ENCODE measurements at regions not wholly inside any gene's neighbourhood (a gene's known extent, or its start where the extent isn't known, plus 50 kb on each side); places are given as distances from the start of the nearest gene placed in this dataset.
A peak's percentile ranks its signal among the peaks of the same experiment; 100 is the strongest.

DNA sequence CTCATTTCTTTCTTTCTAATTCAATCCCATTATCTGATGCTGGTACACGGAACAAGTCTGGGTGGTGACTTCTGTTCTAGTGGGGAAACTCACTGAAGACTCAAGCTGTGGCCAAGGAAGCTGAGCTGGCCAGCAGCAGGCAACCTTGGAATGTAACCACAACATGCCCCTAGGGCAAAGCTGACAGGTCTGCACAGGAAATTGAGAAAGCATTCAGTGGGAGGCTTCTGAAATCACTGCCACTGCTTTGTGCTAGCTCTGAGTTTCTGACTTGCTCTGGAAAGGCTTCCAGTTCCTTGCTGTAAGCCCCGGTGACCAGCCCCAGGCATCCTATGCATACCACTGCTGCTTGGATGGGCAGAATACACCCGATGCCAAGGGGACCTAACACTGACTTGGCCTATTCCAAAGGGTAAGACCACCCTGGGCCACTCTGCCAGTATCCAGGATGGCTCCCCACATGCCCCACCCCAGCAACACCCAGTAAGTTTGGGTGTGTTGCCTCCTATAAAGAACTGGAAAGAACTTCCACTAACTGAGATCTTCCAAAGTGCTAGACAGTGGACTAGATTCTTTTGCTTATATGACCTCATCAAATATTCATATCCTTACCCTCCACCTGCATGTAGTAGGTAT, 84.5 kb upstream of the CDKN3 start:
- no peak for DNase-seq (ENCODE audit: low spot score)

DNA sequence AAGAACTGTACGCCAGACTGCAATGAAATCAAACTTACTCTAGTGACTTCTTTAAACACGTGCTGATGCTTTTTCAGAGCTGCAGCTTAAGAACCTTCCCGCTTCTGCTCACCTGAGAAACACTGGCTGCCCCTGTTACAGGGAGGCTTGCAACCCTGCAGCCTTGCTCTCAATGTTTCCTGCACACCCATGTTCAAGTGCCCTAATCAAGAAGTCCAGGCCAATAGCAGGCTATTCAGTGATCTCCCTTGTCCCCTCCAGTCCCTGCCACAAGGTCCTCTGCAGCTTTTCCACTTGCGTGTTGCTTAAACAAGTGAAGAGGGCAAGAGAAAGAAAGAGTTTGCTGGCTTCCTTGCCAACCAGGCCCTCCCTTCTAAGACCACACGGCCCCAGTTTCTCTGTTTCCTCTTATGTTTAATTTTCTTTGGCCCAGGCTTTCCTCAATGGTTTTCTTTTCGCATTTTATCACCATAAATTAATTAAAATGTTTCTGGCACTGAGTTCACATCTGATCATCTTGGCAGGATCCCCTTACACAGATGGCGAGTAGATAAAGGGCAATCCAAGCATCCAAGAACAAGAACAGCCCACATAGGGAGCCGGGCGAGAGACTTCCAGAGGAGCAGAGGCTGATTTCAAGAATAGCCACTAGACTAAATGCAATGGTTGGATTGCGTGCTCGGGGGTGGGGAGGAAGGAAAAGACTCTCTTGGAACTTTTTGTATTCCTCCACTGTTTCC, 82.3 kb upstream of the CDKN3 start:
- no peak for DNase-seq (ENCODE audit: low spot score)

DNA sequence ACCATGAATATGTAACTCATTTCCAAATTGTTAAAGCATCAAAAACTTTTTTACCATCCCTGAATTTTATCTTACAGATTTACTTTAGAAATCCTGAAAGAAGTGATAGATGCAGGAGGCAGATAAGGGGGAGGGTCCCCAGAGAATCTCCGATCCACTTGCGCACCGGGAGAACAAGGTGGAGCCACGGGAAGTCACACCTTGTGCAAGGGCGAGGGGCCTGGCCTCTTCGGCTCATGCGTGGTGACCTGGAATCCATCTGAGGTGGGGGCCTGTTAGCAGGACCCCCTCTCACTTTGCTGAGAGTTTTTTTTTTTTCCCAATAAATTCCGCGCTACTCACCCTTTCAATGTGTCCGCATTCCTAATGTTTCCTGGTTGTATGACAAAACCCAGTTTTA, 80.2 kb upstream of the CDKN3 start:
- no peak for DNase-seq (ENCODE audit: low spot score)

DNA sequence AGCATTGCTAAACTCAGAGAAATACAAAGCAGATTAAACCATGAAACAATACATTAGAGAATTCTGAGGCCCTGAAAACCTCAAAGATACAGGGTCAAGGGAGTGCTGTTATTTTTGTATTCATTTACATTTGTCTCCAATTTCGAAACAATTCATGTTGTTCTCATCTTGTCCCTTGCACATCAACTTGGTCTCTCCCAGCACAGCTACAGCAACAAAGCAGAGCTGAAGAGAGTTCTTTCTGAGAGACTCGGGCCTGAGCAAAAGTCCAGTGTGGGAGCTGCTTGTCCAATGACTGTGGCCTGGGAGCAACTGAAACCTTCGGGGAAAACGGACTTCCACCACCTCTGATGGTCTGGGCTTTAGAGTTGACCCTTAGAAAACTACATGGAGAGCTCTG, 79.4 kb upstream of the CDKN3 start:
- DNase-seq (ENCODE audit: low spot score) = no peak

DNA sequence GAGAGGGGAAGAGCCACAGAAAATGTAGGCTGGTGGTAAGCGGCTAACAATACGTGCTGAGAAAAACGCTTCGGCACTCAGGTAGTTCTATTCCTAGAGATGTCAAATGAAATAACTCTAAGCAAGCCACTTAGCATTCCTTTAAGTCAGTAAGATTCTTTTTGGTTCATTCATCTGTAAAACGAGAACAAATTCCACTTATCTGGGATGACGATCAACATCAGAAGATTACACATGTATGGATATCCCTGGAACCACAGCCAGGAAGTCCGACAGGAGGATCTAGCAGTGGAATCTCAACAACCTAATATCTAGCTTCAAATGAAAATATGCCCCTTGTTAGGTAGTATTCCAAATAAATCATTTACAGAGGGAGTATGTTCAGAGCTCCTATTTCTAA, 74.6 kb upstream of the CDKN3 start:
- no peak for DNase-seq (ENCODE audit: low spot score)

DNA sequence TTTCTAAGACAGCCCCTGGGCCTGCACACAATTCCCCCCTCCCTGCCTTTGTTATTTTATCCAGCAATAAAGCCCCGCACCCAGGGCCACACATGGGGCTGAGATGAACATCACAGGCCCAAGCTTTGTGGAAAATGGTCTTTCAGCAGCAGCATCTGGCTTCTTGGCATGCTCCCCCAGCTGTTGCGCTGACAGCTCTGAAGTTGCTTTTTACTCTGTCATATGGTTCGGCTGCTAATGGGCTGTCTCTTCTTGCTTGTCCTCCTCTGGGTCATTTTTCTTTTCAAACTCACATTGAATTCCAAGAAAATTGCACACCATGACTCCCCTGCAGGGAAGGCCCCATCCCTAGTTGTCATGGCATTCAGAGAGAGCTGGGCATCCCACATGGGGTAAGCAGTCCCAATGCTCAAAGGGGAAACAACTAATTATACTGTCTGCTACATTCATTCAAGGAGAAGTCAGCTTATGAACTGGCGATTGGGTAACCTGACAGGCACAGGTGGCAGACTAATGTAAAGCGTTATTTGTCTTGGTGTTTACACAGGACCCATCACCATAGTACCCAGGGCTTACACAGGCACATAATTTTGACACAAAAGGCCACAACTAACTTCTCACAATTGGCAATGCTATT, 74.0 kb upstream of the CDKN3 start:
- DNase-seq (ENCODE audit: low spot score) = no peak

DNA sequence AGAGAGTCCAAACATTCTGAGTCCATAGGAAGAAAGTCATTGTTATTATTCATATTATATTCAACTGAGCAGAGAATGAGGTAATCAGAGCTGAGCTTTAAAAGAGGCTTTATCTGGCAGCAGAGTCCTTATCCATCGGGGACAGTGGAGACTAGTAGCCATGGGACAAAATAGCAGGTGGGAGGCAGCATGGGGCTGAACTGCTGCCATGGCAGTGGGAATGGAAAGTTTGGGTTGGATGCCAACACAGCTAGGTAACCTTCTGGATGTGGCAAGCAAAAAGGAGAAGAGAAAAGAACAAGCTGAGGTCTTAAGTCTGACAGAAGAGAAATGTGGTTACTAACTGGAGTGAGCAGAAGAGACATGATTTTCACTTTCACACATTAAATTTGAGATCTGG, 71.0 kb upstream of the CDKN3 start:
- no peak for DNase-seq (ENCODE audit: low spot score)

DNA sequence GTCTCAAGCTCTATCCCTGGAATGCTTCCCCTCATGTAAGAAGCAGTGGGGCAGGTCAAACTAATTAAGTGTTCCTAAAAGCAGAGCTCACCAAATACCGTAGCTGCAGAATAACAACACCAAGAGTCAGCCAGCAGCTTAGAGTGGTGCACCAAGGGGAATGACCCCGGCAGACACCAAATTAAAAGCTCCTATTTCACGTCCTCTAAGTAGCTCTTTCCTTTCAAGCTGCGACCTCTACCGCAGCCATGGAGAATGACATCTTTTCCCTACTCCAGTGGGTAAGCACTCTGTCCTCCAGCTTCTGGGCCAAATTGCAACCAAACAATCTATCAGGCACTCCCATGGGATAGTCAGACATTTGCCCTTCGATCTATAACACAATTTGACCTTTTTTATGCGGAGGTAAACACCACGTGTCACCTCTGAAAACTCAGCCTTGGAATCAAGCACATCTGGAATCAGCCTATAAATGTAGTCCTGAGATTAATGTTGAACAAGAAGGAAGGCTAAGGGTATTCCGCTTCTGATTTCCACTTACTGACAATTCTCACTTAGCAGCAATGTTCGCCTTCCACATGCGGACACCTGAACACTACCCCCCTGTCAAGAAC, 67.6 kb upstream of the CDKN3 start:
- DNase-seq (ENCODE audit: low spot score) = peak; percentile 11

DNA sequence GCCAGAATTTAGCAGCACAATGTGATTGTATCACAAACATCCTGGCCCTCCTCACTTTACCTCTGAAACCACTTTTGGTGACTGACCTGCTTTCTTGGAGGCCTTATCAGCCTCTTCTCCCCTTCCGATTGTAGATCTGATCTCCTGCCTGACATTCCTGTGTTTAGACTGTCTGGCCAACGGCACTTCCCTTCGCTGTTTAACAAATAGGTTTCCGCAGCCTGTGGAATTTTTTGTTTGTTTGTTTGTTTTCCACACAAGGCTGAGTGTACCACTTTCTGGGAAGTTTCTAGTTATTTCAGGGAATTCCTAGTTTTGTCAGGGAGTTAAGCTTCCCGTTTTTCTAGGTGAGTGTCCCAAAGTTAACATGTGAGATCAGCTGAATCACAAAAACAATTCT, 65.9 kb upstream of the CDKN3 start:
- no peak for DNase-seq (ENCODE audit: low spot score)

DNA sequence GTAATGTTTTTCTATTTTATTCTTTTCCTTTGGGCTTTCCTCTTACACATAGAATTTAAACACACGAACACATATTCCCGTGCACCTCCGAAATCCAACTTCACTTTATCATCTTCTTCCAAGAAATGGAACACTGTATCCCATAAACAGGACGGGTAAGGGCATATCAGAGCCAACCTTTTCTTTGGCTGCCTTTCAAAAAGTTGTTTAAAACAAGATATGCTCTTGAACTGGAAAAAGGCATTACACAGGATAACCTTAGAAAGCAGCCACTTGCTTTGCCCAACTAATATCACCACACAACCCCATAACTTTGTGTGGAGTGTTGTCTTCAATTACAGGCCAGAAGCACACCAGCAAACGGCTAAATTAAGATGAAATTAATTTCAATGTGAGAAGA, 65.3 kb upstream of the CDKN3 start:
- no peak for DNase-seq (ENCODE audit: low spot score)

DNA sequence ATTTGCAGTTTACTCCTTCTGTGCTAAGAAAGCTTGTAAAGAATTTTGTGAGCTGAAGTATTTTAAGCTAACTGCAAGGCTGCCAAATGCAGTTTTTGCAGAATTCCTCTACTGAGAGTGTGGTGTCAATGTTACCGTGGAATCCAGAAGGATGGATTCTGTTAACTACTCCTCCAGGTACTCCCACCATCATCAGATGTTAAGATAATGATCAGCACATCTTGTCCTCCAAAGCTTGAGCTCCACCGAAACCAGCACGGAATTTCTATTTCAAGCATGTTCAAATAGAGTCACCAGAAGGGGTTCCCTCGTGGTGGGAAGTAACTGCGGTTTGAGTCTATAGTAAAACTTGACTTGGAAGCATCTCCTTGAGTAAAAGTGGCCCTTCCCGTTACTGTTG, 64.3 kb upstream of the CDKN3 start:
- DNase-seq (ENCODE audit: low spot score) = no peak

DNA sequence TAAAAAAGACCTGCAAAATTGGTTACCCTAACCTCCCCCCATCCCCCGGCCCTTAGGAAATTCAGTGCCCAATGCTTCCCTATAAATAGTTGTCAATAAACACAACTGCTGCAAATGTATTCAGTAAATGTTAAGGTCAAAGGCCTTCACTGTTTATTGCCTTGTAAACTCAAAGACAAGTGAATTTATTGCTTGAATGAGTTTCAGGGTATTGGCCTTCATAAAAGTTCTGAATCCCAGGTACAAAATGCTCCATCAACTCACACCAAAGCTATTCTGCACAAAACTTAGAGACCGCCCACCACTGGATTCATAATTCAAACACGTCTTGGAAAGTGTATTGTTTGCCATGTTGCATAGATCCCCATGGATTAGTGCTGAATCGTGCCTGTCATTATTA, 63.3 kb upstream of the CDKN3 start:
- DNase-seq (ENCODE audit: low spot score) = no peak

DNA sequence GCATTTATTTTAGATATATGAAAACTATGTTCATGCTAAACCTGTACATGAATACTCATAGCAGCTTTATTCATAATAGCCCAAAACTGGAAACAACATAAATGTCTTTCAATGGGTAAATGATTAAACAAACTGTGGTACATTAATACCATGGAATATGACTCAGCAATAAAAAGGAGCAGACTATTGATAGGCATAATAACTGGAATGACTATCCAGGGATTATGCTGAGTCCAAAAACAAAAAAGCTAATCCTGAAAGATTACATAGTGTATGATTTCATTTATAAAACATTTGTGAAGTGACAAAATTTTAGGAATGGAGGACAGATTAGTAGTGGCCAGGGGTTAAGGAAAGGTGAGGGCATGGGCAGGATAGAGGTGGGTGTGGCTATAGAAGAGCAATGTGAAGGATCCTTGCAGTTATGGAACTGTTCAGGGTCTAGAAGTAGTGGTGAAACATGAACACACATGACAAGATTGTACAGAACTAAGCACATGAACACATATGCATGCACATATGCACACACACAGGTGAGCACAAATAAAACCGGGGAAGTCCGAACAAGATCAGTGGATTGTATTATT, 61.1 kb upstream of the CDKN3 start:
- no peak for DNase-seq (ENCODE audit: low spot score)

DNA sequence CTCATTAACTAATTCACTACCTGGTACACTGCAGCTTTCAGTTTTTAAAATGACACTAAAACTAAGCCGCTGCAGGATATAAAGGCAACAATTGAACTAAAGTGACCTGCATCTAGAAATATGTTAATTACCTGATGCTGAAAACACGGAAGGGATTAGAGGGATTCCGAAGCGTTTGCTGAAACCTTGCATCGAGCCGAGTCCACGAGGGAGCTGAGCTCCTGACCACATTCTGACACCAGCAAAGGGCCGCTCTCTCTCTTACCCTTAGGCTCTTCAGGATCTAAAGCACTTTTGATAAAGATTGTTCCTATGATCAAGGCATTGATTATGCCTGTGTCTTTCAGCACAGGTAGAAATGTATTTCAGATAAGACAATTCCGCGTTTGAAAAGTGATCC, 59.5 kb upstream of the CDKN3 start:
- no peak for DNase-seq (ENCODE audit: low spot score)

DNA sequence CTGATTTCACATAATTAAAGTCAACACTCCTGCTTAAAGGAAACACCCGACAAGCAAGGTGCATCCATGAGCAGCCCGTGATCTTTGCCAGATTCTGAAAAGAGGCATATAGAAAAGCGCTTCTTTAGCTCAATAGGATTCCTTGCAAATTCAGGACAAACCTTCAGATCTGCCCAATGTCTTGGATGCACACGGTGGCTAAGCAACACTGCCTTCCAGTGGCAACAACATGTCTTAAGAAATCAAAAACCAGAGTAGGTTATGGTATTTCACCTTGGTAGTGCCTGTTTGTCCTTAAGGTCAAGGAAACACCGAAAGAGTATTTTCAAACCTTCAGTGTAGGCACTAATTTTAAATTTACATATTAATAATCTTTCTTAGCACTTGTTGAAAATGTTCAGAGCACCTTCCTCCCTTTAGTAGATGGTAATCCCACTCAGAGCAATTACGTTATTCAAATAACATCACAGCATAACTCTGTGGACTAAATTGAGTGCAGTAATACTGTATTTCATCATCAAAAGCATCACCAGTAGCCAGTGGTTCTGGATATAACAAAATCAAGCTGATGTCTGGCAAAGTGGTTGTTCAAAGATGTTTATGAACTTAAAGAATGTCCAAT, 58.0 kb upstream of the CDKN3 start:
- DNase-seq (ENCODE audit: low spot score) = no peak

DNA sequence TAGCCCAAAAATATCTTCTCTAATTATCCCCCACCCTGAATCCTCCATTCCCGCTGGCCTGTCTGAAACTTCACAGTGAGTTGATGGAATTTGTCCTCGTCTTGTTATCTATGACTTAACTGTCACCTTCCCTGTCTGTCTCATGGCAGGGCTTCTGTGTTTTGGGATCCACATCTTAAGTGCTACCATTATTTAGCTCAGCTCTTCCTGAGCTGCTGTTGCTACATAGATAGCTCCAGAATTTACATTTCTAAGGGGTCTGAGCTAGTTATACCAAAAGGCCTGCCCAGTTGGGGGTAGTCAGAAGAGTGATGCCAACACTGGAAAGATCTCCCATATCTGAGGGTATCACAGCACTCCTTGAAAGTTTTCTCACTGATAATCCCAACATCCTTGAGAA, 57.0 kb upstream of the CDKN3 start:
- no peak for DNase-seq (ENCODE audit: low spot score)

DNA sequence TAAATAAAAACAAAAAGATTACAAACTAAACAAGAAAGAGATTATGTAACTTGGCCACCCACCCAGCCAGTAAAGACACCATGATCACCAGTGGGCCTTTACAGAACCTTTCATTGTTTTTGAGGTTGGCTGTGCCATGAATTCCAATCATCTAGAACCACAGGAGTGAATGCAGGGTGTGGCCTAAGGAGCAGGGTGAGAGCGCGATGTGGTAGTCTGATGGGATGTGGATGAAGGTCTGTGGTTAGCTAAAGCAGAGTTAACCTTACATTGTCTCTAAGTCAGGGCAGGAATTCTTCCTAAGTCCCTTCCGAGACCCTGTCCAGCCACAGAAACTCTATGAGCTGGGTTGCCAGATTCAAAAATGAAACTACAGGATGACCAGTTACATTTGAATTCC, 54.0 kb upstream of the CDKN3 start:
- no peak for DNase-seq (ENCODE audit: low spot score)

DNA sequence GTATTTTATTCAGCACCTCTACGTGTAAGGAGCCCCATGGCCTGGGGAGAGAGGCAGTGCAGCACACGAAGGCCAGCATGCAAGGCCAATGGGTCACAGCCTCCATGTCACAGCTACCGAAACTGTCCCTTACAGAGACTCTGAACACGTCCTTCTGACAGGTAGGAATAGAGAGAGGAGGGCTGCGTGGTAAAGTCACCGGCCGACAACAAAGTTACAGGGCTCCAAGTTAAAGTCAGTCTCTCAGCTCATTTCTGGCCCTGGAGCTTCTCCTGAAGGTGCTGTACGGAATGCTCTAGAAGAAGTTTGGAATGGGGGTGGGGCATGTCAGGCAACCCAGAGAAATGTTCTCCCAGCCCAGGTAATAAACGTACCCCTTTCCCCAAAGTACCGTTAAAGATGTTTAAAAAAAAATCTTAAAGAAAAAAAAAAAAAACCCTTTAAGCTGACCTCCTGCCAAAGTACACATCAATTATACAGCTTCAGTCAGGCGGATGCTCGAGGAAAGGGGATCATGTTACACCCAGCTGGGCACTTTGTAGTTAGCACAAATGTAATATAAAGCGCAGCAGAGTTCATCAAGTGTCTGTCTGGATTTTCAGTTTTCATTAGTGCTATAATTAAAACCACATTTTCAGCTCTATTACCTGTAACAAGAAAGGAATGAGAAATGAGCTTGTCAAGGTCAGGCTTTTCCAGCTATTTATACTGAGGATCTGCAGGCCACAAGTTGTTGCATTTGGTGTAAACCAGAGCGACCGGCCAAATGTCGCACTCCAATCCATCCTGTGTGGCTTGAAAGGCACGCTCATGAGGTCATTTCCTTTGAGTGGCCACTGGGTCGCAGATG, 53.3 kb upstream of the CDKN3 start:
- DNase-seq (ENCODE audit: low spot score) = no peak

DNA sequence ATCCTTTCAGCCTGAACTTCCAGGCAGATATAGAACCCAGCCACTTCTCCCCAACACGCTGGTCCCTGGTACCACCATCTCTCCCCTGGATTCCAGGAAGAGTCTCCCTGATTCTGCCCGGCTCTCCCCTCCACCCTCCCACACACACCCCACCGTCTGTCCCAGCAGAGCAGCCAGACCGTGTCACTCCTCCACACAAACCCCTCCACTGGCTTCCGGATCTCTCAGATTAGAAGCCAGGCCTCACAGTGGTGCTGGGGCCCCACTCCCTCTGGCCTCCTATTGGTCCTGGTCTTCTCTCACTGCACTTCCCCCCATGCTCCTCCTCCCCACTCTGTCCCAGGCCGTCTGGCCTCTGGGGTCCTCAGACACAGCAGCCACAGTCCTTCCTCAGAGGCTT, 52.4 kb upstream of the CDKN3 start:
- DNase-seq (ENCODE audit: low spot score) = no peak

DNA sequence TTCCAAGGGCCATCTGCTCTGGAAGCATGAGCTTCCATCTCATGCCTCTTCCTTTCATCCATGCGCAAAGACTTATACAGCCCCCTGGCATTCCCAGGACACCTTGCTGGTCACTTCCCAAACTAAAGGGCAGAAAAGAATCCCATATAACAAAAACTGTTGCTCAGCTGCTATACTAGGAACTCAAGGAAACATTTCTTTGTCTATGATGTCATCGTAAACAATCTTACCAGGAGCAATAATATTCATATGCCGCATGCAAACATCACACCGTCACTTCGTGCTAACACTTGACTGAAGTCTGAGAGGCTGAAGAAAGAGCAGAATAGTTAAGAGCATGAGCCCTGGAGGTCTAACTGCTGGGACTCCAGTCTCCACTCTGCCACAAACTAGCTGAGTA, 50.5 kb upstream of the CDKN3 start:
- DNase-seq (ENCODE audit: low spot score) = no peak

Measured in putamen (tissue), 1 donor.